ENCODE measurements at regions not wholly inside any gene's neighbourhood (a gene's known extent, or its start where the extent isn't known, plus 50 kb on each side); places are given as distances from the start of the nearest gene placed in this dataset.

DNA sequence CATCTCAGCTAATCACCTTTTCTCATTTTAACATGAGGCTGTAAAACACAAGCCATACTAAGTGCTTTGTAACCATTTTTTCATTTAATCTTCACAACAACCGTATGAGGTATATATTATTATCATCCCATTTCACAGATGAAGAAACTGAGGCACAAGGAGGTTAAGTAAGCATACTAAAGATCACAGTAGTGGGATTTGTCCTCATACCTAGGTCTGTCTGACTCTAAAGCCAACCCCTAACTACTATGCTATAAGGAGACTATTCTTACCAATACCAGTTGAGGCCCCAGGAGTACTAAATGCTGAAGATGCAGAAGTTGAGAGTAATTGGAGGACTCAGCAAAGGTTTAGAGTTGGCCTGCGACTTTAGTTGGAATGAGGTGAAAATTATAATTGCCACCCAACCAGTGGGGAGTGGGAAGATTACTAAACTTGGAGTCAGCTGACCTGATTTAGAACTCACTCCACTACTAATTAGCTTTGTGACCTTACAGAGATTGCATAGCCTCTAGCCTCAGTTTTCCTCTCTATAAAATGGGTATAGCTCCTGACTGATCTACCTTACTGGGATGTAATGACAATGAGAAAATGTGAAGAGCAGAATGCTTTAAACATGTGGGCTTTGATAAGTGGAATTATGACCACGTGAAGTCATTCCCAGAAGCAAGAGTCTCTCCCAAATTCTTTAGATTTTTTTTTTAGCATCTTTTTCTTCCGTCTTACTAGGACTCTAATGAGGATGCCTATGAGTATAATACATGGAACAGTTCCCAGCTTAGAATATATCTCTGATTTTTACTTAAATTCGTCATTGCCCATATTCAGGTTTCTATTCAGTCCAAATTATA is 85.8 kb upstream of the IPO9 start:
- DNase-seq (no peak), FAIRE-seq (no peak)
- Histone ChIP-seq H3K4me3 (ENCODE audit: low read length in 3 of 3) (no peak overlapping the region), H3K9me3 (ENCODE audit: control insufficient read depth in 2 of 3, insufficient read depth in 1 of 3, low read length in 3 of 3) (no peaks in the 10 kb centered on the region), H3K9ac (ENCODE audit: low read length in 3 of 3) (no peak overlapping the region), H3K36me3 (ENCODE audit: control insufficient read depth in 2 of 3, insufficient read depth in 3 of 3, low read length in 3 of 3) (no peaks in the 10 kb centered on the region), H3K4me1 (ENCODE audit: control insufficient read depth in 2 of 3, insufficient read depth in 2 of 3, low read depth in 1 of 3, low read length in 3 of 3) (peaks cover 0 to 3% (median 0%) of the 10 kb centered on the region in 3 donors), H3K27me3 (ENCODE audit: control insufficient read depth, insufficient read depth, low read length) (no peaks in the 10 kb centered on the region), H3K27ac (ENCODE audit: low read depth in 2 of 2, low read length in 2 of 2) (no peak overlapping the region)
- intact Hi-C loops (cut with DNase I), result no loop called here
- TF ChIP-seq, protein P1, sequence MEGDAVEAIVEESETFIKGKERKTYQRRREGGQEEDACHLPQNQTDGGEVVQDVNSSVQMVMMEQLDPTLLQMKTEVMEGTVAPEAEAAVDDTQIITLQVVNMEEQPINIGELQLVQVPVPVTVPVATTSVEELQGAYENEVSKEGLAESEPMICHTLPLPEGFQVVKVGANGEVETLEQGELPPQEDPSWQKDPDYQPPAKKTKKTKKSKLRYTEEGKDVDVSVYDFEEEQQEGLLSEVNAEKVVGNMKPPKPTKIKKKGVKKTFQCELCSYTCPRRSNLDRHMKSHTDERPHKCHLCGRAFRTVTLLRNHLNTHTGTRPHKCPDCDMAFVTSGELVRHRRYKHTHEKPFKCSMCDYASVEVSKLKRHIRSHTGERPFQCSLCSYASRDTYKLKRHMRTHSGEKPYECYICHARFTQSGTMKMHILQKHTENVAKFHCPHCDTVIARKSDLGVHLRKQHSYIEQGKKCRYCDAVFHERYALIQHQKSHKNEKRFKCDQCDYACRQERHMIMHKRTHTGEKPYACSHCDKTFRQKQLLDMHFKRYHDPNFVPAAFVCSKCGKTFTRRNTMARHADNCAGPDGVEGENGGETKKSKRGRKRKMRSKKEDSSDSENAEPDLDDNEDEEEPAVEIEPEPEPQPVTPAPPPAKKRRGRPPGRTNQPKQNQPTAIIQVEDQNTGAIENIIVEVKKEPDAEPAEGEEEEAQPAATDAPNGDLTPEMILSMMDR (IDR thresholded peaks at IDR 0.05; ENCODE audit: borderline replicate concordance, extremely low read depth, insufficient read depth), result no peak

DNA sequence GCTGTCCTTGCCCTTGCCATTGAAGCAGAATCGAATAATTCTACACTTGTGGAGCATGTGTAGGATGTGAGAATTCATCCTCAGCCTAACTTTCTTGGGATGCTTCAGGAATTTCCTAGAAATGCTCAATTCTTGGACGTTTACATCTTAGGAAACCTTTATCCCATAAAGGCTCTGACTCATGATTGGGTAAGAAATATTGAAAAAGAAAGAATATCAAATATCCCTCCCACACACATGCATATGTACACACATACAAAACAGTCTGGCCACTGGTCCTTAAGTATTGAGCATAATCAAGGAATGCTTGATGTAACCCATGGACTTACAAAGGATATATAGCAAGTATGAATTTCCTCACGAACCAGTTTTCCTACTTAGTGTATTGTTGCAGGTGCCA is 83.9 kb upstream of the IPO9 start:
- Histone ChIP-seq H3K27me3 (ENCODE audit: control insufficient read depth, insufficient read depth, low read length) (no peaks in the 10 kb centered on the region), H3K9me3 (ENCODE audit: control insufficient read depth in 2 of 3, insufficient read depth in 1 of 3, low read length in 3 of 3) (no peaks in the 10 kb centered on the region), H3K9ac (ENCODE audit: low read length in 3 of 3) (no peak overlapping the region), H3K36me3 (ENCODE audit: control insufficient read depth in 2 of 3, insufficient read depth in 3 of 3, low read length in 3 of 3) (no peaks in the 10 kb centered on the region), H3K4me3 (ENCODE audit: low read length in 3 of 3) (no peak overlapping the region), H3K27ac (ENCODE audit: low read depth in 2 of 2, low read length in 2 of 2) (no peak overlapping the region), H3K4me1 (ENCODE audit: control insufficient read depth in 2 of 3, insufficient read depth in 2 of 3, low read depth in 1 of 3, low read length in 3 of 3) (peaks cover 0 to 3% (median 0%) of the 10 kb centered on the region in 3 donors)
- intact Hi-C loops (cut with DNase I), result no loop called here
- DNase-seq, result no peak
- FAIRE-seq, result no peak
- TF ChIP-seq, protein P1 (IDR thresholded peaks at IDR 0.05; ENCODE audit: borderline replicate concordance, extremely low read depth, insufficient read depth), result no peak

DNA sequence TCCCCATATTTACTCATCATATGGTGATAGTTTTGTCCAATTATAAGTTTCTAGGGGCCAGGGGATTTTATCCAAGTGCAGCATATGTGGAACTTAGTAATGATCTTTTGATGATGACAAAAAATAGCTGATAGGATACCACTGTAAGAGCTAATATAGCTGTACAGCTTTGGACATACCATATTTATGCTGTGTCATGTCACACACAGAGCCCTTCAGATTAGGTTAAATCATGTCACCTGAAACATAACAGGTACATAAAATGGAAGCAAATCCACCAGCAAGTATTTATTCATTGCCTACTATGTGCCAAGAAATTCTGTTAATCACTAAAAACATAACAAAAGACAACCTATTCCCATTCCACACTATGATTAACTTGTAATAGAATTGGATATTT is 82.8 kb upstream of the IPO9 start:
- FAIRE-seq, result no peak
- Histone ChIP-seq H3K36me3 (ENCODE audit: control insufficient read depth in 2 of 3, insufficient read depth in 3 of 3, low read length in 3 of 3) (no peaks in the 10 kb centered on the region), H3K4me1 (ENCODE audit: control insufficient read depth in 2 of 3, insufficient read depth in 2 of 3, low read depth in 1 of 3, low read length in 3 of 3) (peaks cover 0 to 4% (median 0%) of the 10 kb centered on the region in 3 donors), H3K9me3 (ENCODE audit: control insufficient read depth in 2 of 3, insufficient read depth in 1 of 3, low read length in 3 of 3) (no peaks in the 10 kb centered on the region), H3K4me3 (ENCODE audit: low read length in 3 of 3) (no peak overlapping the region), H3K27ac (ENCODE audit: low read depth in 2 of 2, low read length in 2 of 2) (no peak overlapping the region), H3K27me3 (ENCODE audit: control insufficient read depth, insufficient read depth, low read length) (no peaks in the 10 kb centered on the region), H3K9ac (ENCODE audit: low read length in 3 of 3) (no peak overlapping the region)
- intact Hi-C loops (cut with DNase I), result no loop called here
- DNase-seq, result no peak
- TF ChIP-seq, protein P1 (IDR thresholded peaks at IDR 0.05; ENCODE audit: borderline replicate concordance, extremely low read depth, insufficient read depth), result no peak
